Thyroid gland (tissue), 4 donors: ENCODE measurements at regions not wholly inside any gene's neighbourhood (a gene's known extent, or its start where the extent isn't known, plus 50 kb on each side); places are given as distances from the start of the nearest gene placed in this dataset.

ENCODE experiments used
- POLR2A ChIP-seq, 2 donors: fragments of 450-650 bp; IDR thresholded peaks; one replicate each; pipeline ENCODE4 v1.6.1; 2017; ENCODE audit warnings: antibody characterized with exemption in 2 of 2, mild to moderate bottlenecking in 2 of 2, moderate library complexity in 1 of 2
- TF ChIP-seq, protein P1 (sequence below), 6 experiments: fragments of 200-600 bp in 3 of 6; fragments of 450-650 bp in 3 of 6; sonication (generic) in 3 of 6; IDR thresholded peaks; one replicate each; pipeline ENCODE4 v1.5.1; 2016 to 2019; ENCODE audit warnings: antibody characterized with exemption in 6 of 6, mild to moderate bottlenecking in 2 of 6, inconsistent platforms in 1 of 6, moderate library complexity in 1 of 6

DNA sequence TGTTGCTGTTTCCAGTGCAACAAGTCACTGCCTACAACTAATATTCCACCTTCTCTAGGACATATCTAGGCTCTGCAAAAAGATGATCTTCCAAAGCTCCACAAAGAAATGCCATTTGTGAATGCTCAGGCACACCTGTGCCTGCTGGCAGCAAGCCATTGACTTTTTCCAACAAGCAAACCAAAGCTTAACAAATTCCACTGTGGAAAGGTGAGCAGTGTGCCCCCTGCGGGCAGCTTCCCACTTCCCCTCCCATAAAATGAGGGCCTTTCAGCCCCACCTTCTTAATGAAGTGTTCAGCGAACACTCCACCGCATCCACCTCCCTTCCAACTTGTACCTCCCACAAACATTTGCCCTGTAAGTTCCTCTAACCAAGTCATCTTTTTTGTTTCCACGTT, 157.5 kb upstream of the SLC24A5 start:
- TF ChIP-seq, protein P1, sequence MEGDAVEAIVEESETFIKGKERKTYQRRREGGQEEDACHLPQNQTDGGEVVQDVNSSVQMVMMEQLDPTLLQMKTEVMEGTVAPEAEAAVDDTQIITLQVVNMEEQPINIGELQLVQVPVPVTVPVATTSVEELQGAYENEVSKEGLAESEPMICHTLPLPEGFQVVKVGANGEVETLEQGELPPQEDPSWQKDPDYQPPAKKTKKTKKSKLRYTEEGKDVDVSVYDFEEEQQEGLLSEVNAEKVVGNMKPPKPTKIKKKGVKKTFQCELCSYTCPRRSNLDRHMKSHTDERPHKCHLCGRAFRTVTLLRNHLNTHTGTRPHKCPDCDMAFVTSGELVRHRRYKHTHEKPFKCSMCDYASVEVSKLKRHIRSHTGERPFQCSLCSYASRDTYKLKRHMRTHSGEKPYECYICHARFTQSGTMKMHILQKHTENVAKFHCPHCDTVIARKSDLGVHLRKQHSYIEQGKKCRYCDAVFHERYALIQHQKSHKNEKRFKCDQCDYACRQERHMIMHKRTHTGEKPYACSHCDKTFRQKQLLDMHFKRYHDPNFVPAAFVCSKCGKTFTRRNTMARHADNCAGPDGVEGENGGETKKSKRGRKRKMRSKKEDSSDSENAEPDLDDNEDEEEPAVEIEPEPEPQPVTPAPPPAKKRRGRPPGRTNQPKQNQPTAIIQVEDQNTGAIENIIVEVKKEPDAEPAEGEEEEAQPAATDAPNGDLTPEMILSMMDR (IDR thresholded peaks at IDR 0.05): no peak
- no peak for TF ChIP-seq POLR2A (IDR thresholded peaks at IDR 0.05)
